ENCODE measurements at regions not wholly inside any gene's neighbourhood (a gene's known extent, or its start where the extent isn't known, plus 50 kb on each side); places are given as distances from the start of the nearest gene placed in this dataset.
"Not testable (repeated sequence)": the region's sequence is repeated elsewhere in the genome, so short reads cannot be mapped to it uniquely, and the experiment has no call there.

DNA sequence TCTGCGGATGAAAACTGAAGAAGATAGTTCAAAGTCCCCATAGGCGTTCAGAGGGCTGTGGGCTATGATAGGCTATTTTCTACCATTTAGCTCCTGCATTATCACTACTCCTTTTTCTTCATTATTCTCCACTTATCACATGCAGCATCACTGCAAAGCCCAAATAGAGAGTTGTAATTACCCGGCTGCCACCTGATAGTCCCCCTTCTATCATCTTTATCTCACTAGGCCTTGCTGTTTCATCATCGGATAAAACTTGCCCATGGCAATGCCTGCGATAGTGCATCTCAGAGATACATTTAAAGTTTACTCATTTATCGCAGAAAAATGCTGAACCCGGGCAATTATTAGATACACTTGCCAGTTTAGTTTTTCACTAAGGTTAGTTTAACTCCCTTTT is 82.9 kb upstream of the SOX21 start:
- Mint-ChIP-seq H3K4me3 (no peak overlapping the region), H3K9me3 (no peaks in the 10 kb centered on the region), H3K36me3 (ENCODE audit: low read depth) (no peaks in the 10 kb centered on the region), H3K4me1 (no peaks in the 10 kb centered on the region), H3K27me3 (no peaks in the 10 kb centered on the region), H3K27ac (no peak overlapping the region)
- no peak for DNase-seq
- no peak for ATAC-seq (ENCODE audit: low read depth)
- POLR2A ChIA-PET = no interaction called here
- TF ChIP-seq, protein P1, sequence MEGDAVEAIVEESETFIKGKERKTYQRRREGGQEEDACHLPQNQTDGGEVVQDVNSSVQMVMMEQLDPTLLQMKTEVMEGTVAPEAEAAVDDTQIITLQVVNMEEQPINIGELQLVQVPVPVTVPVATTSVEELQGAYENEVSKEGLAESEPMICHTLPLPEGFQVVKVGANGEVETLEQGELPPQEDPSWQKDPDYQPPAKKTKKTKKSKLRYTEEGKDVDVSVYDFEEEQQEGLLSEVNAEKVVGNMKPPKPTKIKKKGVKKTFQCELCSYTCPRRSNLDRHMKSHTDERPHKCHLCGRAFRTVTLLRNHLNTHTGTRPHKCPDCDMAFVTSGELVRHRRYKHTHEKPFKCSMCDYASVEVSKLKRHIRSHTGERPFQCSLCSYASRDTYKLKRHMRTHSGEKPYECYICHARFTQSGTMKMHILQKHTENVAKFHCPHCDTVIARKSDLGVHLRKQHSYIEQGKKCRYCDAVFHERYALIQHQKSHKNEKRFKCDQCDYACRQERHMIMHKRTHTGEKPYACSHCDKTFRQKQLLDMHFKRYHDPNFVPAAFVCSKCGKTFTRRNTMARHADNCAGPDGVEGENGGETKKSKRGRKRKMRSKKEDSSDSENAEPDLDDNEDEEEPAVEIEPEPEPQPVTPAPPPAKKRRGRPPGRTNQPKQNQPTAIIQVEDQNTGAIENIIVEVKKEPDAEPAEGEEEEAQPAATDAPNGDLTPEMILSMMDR (IDR thresholded peaks at IDR 0.05) = no peak
- CTCF ChIA-PET = no interaction called here
- intact Hi-C loops (cut with micrococcal nuclease) = no loop called here

DNA sequence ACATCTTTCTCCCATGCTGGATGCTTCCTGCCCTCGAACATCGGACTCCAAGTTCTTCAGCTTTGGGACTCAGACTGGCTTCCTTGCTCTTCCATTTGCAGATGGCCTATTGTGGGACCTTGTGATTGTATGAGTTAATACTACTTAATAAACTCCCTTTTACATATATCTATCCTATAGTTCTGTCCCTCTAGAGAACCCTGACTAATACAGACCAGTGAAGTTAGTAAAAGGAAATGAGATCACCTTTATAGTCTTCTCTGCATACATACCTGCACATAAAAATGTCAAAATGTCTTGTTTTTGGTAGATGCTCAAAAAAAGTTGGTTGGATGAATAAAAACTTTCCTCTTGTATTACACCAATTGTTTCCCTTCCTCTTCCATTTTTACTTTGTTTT is 73.9 kb upstream of the SOX21 start:
- DNase-seq; POLR2A ChIA-PET; ATAC-seq (ENCODE audit: low read depth); H3K36me3 Mint-ChIP-seq (ENCODE audit: low read depth); H3K9me3 Mint-ChIP-seq; H3K27ac Mint-ChIP-seq; H3K4me1 Mint-ChIP-seq; intact Hi-C loops (cut with micrococcal nuclease); CTCF ChIA-PET; H3K27me3 Mint-ChIP-seq; H3K4me3 Mint-ChIP-seq: not testable (repeated sequence)

DNA sequence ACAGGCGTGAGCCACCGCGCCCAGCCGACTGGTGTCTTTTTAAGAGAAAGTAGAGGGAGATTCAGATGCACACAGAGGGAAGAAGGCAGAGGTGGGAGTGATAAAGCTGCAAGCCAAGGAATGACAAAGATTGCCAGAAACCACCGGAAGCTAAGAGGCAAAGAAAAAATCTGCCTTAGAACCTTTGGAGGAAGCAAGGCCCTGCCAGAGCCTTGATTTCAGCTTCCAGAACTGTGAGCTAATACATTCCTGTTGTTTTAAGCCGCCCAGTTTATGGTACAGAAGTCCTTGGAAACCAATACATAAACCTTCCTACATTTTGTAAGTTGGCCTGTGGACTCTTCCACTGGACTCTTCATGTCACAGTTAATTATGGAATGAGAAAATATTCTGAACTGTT is 71.7 kb upstream of the SOX21 start:
- CTCF ChIA-PET = no interaction called here
- H3K9me3 Mint-ChIP-seq = peaks cover 5% of the 10 kb centered on the region
- H3K4me1 Mint-ChIP-seq = no peaks in the 10 kb centered on the region
- H3K4me3 Mint-ChIP-seq = no peak overlapping the region
- POLR2A ChIA-PET = no interaction called here
- intact Hi-C loops (cut with micrococcal nuclease) = no loop called here
- H3K27me3 Mint-ChIP-seq = no peaks in the 10 kb centered on the region
- DNase-seq (no peak), ATAC-seq (ENCODE audit: low read depth) (no peak)
- TF ChIP-seq, protein P1 (IDR thresholded peaks at IDR 0.05) = no peak
- H3K36me3 Mint-ChIP-seq (ENCODE audit: low read depth) = no peaks in the 10 kb centered on the region
- H3K27ac Mint-ChIP-seq = no peak overlapping the region

DNA sequence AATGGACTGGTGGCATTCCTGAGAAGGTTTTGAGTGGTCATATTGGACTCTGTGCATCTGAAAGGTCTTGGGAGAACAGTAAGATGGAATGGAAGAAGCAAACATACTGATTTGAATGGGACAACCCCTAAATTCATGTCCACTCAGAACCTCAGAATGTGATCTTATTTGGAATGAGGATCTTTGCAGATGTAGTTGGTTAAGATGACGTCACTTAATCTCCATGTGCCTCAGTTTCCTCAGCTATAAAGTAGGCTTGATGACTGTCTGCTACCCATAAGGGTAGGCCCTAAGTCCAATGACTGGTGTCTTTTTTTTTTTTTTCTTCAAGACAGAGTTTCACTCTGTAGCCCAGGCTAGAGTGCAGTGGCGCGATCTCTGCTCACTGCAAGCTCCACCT is 71.1 kb upstream of the SOX21 start:
- no peaks in the 10 kb centered on the region for H3K4me1 Mint-ChIP-seq
- H3K27ac Mint-ChIP-seq = no peak overlapping the region

DNA sequence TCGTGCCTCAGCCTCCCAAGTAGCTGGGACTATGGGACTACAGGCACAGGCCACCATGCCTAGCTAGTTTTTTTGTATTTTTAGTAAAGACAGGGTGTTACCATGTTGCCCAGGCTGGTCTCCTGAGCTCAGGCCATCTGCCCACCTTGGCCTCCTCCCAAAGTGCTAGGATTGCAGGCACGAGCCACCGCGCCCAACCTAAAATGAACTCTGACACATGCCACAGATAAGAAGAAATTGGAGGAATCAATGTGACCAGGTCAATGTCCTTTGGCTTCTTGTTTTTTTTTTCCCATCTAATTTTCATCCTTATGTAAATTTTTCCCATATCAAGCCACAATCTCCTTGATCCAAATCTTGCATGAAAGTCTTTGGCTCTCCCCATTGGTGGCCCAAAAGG is 68.1 kb upstream of the SOX21 start:
- DNase-seq (no peak), ATAC-seq (ENCODE audit: low read depth) (no peak)
- Mint-ChIP-seq H3K9me3 (peaks cover 5% of the 10 kb centered on the region), H3K36me3 (ENCODE audit: low read depth) (no peaks in the 10 kb centered on the region), H3K4me1 (no peaks in the 10 kb centered on the region), H3K4me3 (no peak overlapping the region), H3K27me3 (no peaks in the 10 kb centered on the region), H3K27ac (no peak overlapping the region)
- POLR2A ChIA-PET = interaction anchor here (0.7 kb wide), 1 partner anchor 1405 kb away, joined by 5 read pairs; no protein-coding TSS in a partner anchor
- CTCF ChIA-PET = no interaction called here
- TF ChIP-seq, protein P1 (IDR thresholded peaks at IDR 0.05) = no peak
- intact Hi-C loops (cut with micrococcal nuclease) = no loop called here

More for the DNA sequence above, 71.1 kb upstream of the SOX21 start:
- Mint-ChIP-seq H3K27me3 (no peaks in the 10 kb centered on the region), H3K9me3 (peaks cover 5% of the 10 kb centered on the region), H3K4me3 (no peak overlapping the region), H3K36me3 (ENCODE audit: low read depth) (no peaks in the 10 kb centered on the region)
- ChIA-PET CTCF (no interaction called here), POLR2A (no interaction called here)
- TF ChIP-seq, protein P1 (IDR thresholded peaks at IDR 0.05) = no peak
- no peak for ATAC-seq (ENCODE audit: low read depth)
- DNase-seq = no peak
- intact Hi-C loops (cut with micrococcal nuclease) = no loop called here

DNA sequence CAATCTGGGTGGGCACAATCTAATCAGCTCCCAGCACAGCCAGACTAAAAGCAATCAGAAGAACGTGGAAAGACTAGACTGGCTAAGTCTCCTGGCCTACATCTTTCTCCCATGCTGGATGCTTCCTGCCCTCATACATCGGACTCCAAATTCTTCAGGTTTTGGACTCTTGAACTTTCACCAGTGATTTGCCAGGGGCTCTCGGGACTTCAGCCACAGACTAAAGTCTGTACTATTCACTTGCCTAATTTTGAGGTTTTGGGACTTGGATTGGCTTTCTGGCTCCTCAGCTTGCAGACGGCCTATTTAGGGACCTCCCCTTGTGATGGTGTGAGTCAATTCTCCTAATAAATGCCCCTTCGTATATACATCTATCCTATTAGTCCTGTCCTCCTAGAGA is 66.6 kb upstream of the SOX21 start:
- ChIA-PET CTCF (no interaction called here), POLR2A (no interaction called here)
- Mint-ChIP-seq H3K4me1 (no peaks in the 10 kb centered on the region), H3K27me3 (no peaks in the 10 kb centered on the region), H3K36me3 (ENCODE audit: low read depth) (no peaks in the 10 kb centered on the region), H3K4me3 (no peak overlapping the region), H3K9me3 (peaks cover 5% of the 10 kb centered on the region), H3K27ac (no peak overlapping the region)
- no peak for DNase-seq
- intact Hi-C loops (cut with micrococcal nuclease) = no loop called here
- no peak for ATAC-seq (ENCODE audit: low read depth)
- TF ChIP-seq, protein P1 (IDR thresholded peaks at IDR 0.05) = no peak

All from activated B cell treated with CpG ODN at 0.5 μM for 24 hours (primary cell).